NCI-H2029 (cell line): ENCODE measurements at regions not wholly inside any gene's neighbourhood (a gene's known extent, or its start where the extent isn't known, plus 50 kb on each side); places are given as distances from the start of the nearest gene placed in this dataset.

ENCODE experiments used
- DNase-seq: peaks from one replicate; lab custom pipeline; 2025; lab: John Stamatoyannopoulos, UW

GRCh38 chr4:119823891-119824290, 195.3 kb upstream of the PDE5A start:
- DNase-seq, result no peak

GRCh38 chr4:119823045-119823444, 194.4 kb upstream of the PDE5A start:
- DNase-seq, result no peak

- DNase-seq, result no peak
Observed at GRCh38 chr4:119816473-119816872, 187.9 kb upstream of the PDE5A start.

GRCh38 chr4:119810001-119810400, 181.4 kb upstream of the PDE5A start:
- no peak for DNase-seq

GRCh38 chr4:119804404-119804803, 175.8 kb upstream of the PDE5A start:
- DNase-seq, result no peak

GRCh38 chr4:119797238-119797894, 168.8 kb upstream of the PDE5A start:
- no peak for DNase-seq

GRCh38 chr4:119795986-119796578, 167.5 kb upstream of the PDE5A start:
- DNase-seq, result no peak

GRCh38 chr4:119794681-119795080, 166.1 kb upstream of the PDE5A start:
- no peak for DNase-seq

GRCh38 chr4:119794113-119794512, 165.5 kb upstream of the PDE5A start:
- no peak for DNase-seq

GRCh38 chr4:119788349-119789266, 160.0 kb upstream of the PDE5A start:
- DNase-seq, result no peak

GRCh38 chr4:119785963-119786362, 157.4 kb upstream of the PDE5A start:
- no peak for DNase-seq

GRCh38 chr4:119783189-119783983, 154.8 kb upstream of the PDE5A start:
- DNase-seq, result no peak

GRCh38 chr4:119781044-119781443, 152.4 kb upstream of the PDE5A start:
- no peak for DNase-seq

- DNase-seq, result no peak
Observed at GRCh38 chr4:119774840-119775239, 146.2 kb upstream of the PDE5A start.

- no peak for DNase-seq
Observed at GRCh38 chr4:119765951-119766350, 137.3 kb upstream of the PDE5A start.

GRCh38 chr4:119765469-119765868, 136.9 kb upstream of the PDE5A start:
- no peak for DNase-seq

GRCh38 chr4:119763386-119763785, 134.8 kb upstream of the PDE5A start:
- DNase-seq, result no peak

GRCh38 chr4:119755599-119755998, 127.0 kb upstream of the PDE5A start:
- DNase-seq, result no peak

- no peak for DNase-seq
Observed at GRCh38 chr4:119752936-119753335, 124.3 kb upstream of the PDE5A start.

GRCh38 chr4:119750771-119751170, 122.2 kb upstream of the PDE5A start:
- DNase-seq, result no peak

GRCh38 chr4:119750048-119750447, 121.4 kb upstream of the PDE5A start:
- no peak for DNase-seq

GRCh38 chr4:119748853-119749252, 120.2 kb upstream of the PDE5A start:
- DNase-seq, result no peak
